LNCAP (cell line): ENCODE measurements at regions not wholly inside any gene's neighbourhood (a gene's known extent, or its start where the extent isn't known, plus 50 kb on each side); places are given as distances from the start of the nearest gene placed in this dataset.

Source experiments
- CTCF ChIP-seq: fragments of 450-650 bp; IDR thresholded peaks from 2 replicates; pipeline ENCODE4 v1.5.1; 2017; ENCODE audit warnings: mild to moderate bottlenecking

- no peak for TF ChIP-seq CTCF
Measured at GRCh38 chr20:4300921-4301320, 51.8 kb upstream of the ADRA1D start.

GRCh38 chr20:4300401-4300800 lies 51.3 kb upstream of the ADRA1D start:
- TF ChIP-seq CTCF, result no peak

GRCh38 chr20:4299773-4300172 lies 50.7 kb upstream of the ADRA1D start:
- TF ChIP-seq CTCF, result no peak

- no peak for TF ChIP-seq CTCF
Measured at GRCh38 chr20:4299216-4299615, 50.1 kb upstream of the ADRA1D start.
